Aorta (tissue), 5 donors: ENCODE measurements at regions not wholly inside any gene's neighbourhood (a gene's known extent, or its start where the extent isn't known, plus 50 kb on each side); places are given as distances from the start of the nearest gene placed in this dataset.

ENCODE experiments used
- ATAC-seq: fragments of 200-7000 bp; cut with Tn5 transposase; one replicate; pipeline ENCODE4 v1.9.1; 2022; ENCODE audit warnings: moderate library complexity; ENCODE audit not compliant: low FRiP score
- DNase-seq, 2 donors: peaks; one replicate each; pipeline ENCODE4 v3.0.0-alpha.2; 2020
- H3K27ac ChIP-seq, 2 donors: one replicate each; pipeline ENCODE4 v1.5.1; 2013; ENCODE audit warnings: low read length in 2 of 2, mild to moderate bottlenecking in 2 of 2, moderate library complexity in 2 of 2, control low read depth in 1 of 2, inconsistent platforms in 1 of 2, low read depth in 1 of 2
- H3K27me3 ChIP-seq, 2 donors: one replicate each; pipeline ENCODE4 v1.6.1; 2013; ENCODE audit warnings: control low read depth in 1 of 2, low read length in 1 of 2, mild to moderate bottlenecking in 1 of 2, moderate library complexity in 1 of 2; ENCODE audit not compliant: insufficient read depth in 2 of 2, control insufficient read depth in 1 of 2
- H3K36me3 ChIP-seq, 2 donors: one replicate each; pipeline ENCODE4 v1.6.1; 2013; ENCODE audit warnings: control low read depth in 1 of 2, low read length in 1 of 2, mild to moderate bottlenecking in 1 of 2; ENCODE audit not compliant: insufficient read depth in 2 of 2, control insufficient read depth in 1 of 2
- H3K4me1 ChIP-seq, 2 donors: one replicate each; pipeline ENCODE4 v1.6.1; 2013; ENCODE audit warnings: low read length in 2 of 2, control low read depth in 1 of 2, mild to moderate bottlenecking in 1 of 2, moderate library complexity in 1 of 2; ENCODE audit not compliant: insufficient read depth in 2 of 2, control insufficient read depth in 1 of 2
- H3K4me3 ChIP-seq, 2 donors: one replicate each; pipeline ENCODE4 v1.5.1; 2013; ENCODE audit warnings: low read length in 2 of 2, control low read depth in 1 of 2, mild to moderate bottlenecking in 1 of 2
- H3K9me3 ChIP-seq: one replicate; pipeline ENCODE4 v1.6.1; 2013; ENCODE audit warnings: mild to moderate bottlenecking, low read length; ENCODE audit not compliant: control insufficient read depth
- WGBS, 2 donors: extraction: QIAGEN DNeasy Blood & Tissue Kit; methylation state at CpG; one replicate each; pipeline ENCODE4 v1.1.7; 2013; 5-methylcytosine and 5-hydroxymethylcytosine counted together
- intact Hi-C, 2 donors: fragments of 100-400 bp; cut with DNase I; formaldehyde crosslinking; loops; one replicate each; pipeline versions ENCODE4 v1.14.2 to v1.15.0; 2022
- donor health status: healthy with polysubstance abuse.
- donor health status: Bipolar disorder and iron deficiency.
- donor health status: DM: no; HTN: no; CAD: no.
- donor health status: DM: no; HTN: no; CAD: no.
- donor health status: DM: yes; HTN: yes; CAD: no.

- H3K36me3 ChIP-seq = no peaks in the 10 kb centered on the region
- H3K9me3 ChIP-seq = no peaks in the 10 kb centered on the region
- ATAC-seq (no peak), DNase-seq (no peak)
- WGBS, 2 donors = 48 to 58% methylated on average over 2 of the region's 2 CpGs
- H3K4me3 ChIP-seq = no peak overlapping the region
- H3K27me3 ChIP-seq = no peaks in the 10 kb centered on the region
- no peaks in the 10 kb centered on the region for H3K4me1 ChIP-seq
- intact Hi-C loops = no loop called here
- H3K27ac ChIP-seq = no peak overlapping the region
Measured at GRCh38 chr2:13572466-13572865, 855.7 kb downstream of the TRIB2 start.

GRCh38 chr2:13574831-13575230 is 858.1 kb downstream of the TRIB2 start:
- no peak overlapping the region for H3K4me3 ChIP-seq
- no peak overlapping the region for H3K27ac ChIP-seq
- H3K9me3 ChIP-seq = no peaks in the 10 kb centered on the region
- H3K4me1 ChIP-seq = no peaks in the 10 kb centered on the region
- ATAC-seq (no peak), DNase-seq (no peak)
- H3K36me3 ChIP-seq = no peaks in the 10 kb centered on the region
- intact Hi-C loops = no loop called here
- 85 to 89% methylated on average over 2 of the region's 2 CpGs for WGBS, 2 donors
- no peaks in the 10 kb centered on the region for H3K27me3 ChIP-seq

- Histone ChIP-seq H3K27ac (no peak overlapping the region), H3K27me3 (no peaks in the 10 kb centered on the region), H3K36me3 (no peaks in the 10 kb centered on the region), H3K9me3 (no peaks in the 10 kb centered on the region), H3K4me1 (no peaks in the 10 kb centered on the region), H3K4me3 (no peak overlapping the region)
- no peak for ATAC-seq
- intact Hi-C loops = no loop called here
- 70 to 78% methylated on average over 2 of the region's 2 CpGs for WGBS, 2 donors
- no peak for DNase-seq
Measured at GRCh38 chr2:13576406-13577036, 859.8 kb downstream of the TRIB2 start.

GRCh38 chr2:13578547-13578946 is 861.8 kb downstream of the TRIB2 start:
- ATAC-seq (no peak), DNase-seq (no peak)
- H3K4me1 ChIP-seq = no peaks in the 10 kb centered on the region
- intact Hi-C loops = no loop called here
- no peaks in the 10 kb centered on the region for H3K27me3 ChIP-seq
- 61 to 78% methylated on average over 1 of the region's 1 CpG for WGBS, 2 donors
- H3K36me3 ChIP-seq = no peaks in the 10 kb centered on the region
- H3K9me3 ChIP-seq = no peaks in the 10 kb centered on the region
- no peak overlapping the region for H3K27ac ChIP-seq
- H3K4me3 ChIP-seq = no peak overlapping the region

GRCh38 chr2:13581471-13581870 is 864.7 kb downstream of the TRIB2 start:
- no peaks in the 10 kb centered on the region for H3K4me1 ChIP-seq
- H3K27me3 ChIP-seq = no peaks in the 10 kb centered on the region
- intact Hi-C loops = no loop called here
- H3K4me3 ChIP-seq = no peak overlapping the region
- DNase-seq = no peak
- no peak overlapping the region for H3K27ac ChIP-seq
- no peaks in the 10 kb centered on the region for H3K9me3 ChIP-seq
- 76 to 83% methylated on average over 10 of the region's 10 CpGs for WGBS, 2 donors
- no peaks in the 10 kb centered on the region for H3K36me3 ChIP-seq
- ATAC-seq = no peak

GRCh38 chr2:13583609-13584008 is 866.9 kb downstream of the TRIB2 start:
- intact Hi-C loops = no loop called here
- no peak for DNase-seq
- no peak overlapping the region for H3K4me3 ChIP-seq
- no peaks in the 10 kb centered on the region for H3K27me3 ChIP-seq
- no peak overlapping the region for H3K27ac ChIP-seq
- no peaks in the 10 kb centered on the region for H3K36me3 ChIP-seq
- no peaks in the 10 kb centered on the region for H3K4me1 ChIP-seq
- no peaks in the 10 kb centered on the region for H3K9me3 ChIP-seq
- no peak for ATAC-seq

GRCh38 chr2:13584020-13584419 is 867.3 kb downstream of the TRIB2 start:
- Histone ChIP-seq H3K27me3 (no peaks in the 10 kb centered on the region), H3K27ac (no peak overlapping the region), H3K36me3 (no peaks in the 10 kb centered on the region), H3K4me3 (no peak overlapping the region), H3K9me3 (no peaks in the 10 kb centered on the region), H3K4me1 (no peaks in the 10 kb centered on the region)
- 81 to 83% methylated on average over 2 of the region's 2 CpGs for WGBS, 2 donors
- intact Hi-C loops = no loop called here
- DNase-seq (no peak), ATAC-seq (no peak)

GRCh38 chr2:13585732-13586131 is 869.0 kb downstream of the TRIB2 start:
- Histone ChIP-seq H3K4me3 (no peak overlapping the region), H3K9me3 (no peaks in the 10 kb centered on the region), H3K36me3 (no peaks in the 10 kb centered on the region), H3K4me1 (no peaks in the 10 kb centered on the region), H3K27me3 (no peaks in the 10 kb centered on the region), H3K27ac (no peak overlapping the region)
- intact Hi-C loops = no loop called here
- ATAC-seq (no peak), DNase-seq (no peak)

GRCh38 chr2:13596233-13596632 is 879.5 kb downstream of the TRIB2 start:
- intact Hi-C loops = no loop called here
- ATAC-seq (no peak), DNase-seq (no peak)
- no peaks in the 10 kb centered on the region for H3K9me3 ChIP-seq
- H3K4me1 ChIP-seq = no peaks in the 10 kb centered on the region
- no peaks in the 10 kb centered on the region for H3K27me3 ChIP-seq
- H3K36me3 ChIP-seq = no peaks in the 10 kb centered on the region
- 76 to 84% methylated on average over 4 of the region's 4 CpGs for WGBS, 2 donors
- no peak overlapping the region for H3K27ac ChIP-seq
- no peak overlapping the region for H3K4me3 ChIP-seq
